GM12873 (cell line): ENCODE measurements at regions not wholly inside any gene's neighbourhood (a gene's known extent, or its start where the extent isn't known, plus 50 kb on each side); places are given as distances from the start of the nearest gene placed in this dataset.

Experiments used
- CTCF ChIP-seq: IDR thresholded peaks from 2 replicates; pipeline ENCODE4 v1.5.1; 2012; ENCODE audit warnings: low read depth, mild to moderate bottlenecking, moderate library complexity, low read length, control low read depth; ENCODE audit not compliant: insufficient read depth; ENCODE audit errors: missing control alignments

GRCh38 chr2:60249879-60250278, 303.6 kb downstream of the BCL11A start:
- no peak for TF ChIP-seq CTCF

- no peak for TF ChIP-seq CTCF
These were observed 306.0 kb downstream of the BCL11A start for GRCh38 chr2:60247471-60247870.

GRCh38 chr2:60246583-60246982, 306.9 kb downstream of the BCL11A start:
- no peak for TF ChIP-seq CTCF

- no peak for TF ChIP-seq CTCF
These were observed 319.0 kb downstream of the BCL11A start for GRCh38 chr2:60234274-60234986.

- TF ChIP-seq CTCF, result no peak
These were observed 322.9 kb downstream of the BCL11A start for GRCh38 chr2:60230596-60230995.

- no peak for TF ChIP-seq CTCF
These were observed 323.4 kb downstream of the BCL11A start for GRCh38 chr2:60230037-60230436.

GRCh38 chr2:60226943-60227342, 326.5 kb downstream of the BCL11A start:
- no peak for TF ChIP-seq CTCF
